OCI-LY3 (cell line): ENCODE measurements at regions not wholly inside any gene's neighbourhood (a gene's known extent, or its start where the extent isn't known, plus 50 kb on each side); places are given as distances from the start of the nearest gene placed in this dataset.

Experiments used
- EZH2phosphoT487 ChIP-seq: fragments of 200-600 bp; shearing (Covaris generic); IDR thresholded peaks from 2 replicates; pipeline ENCODE4 v1.6.1; 2018; ENCODE audit warnings: antibody characterized with exemption, mixed run types, low read depth
- TF ChIP-seq, protein P1 (sequence below): fragments of 200-600, 300-600 bp; sonication (generic); IDR thresholded peaks from 2 replicates; pipeline ENCODE4 v1.5.1; 2014; ENCODE audit warnings: antibody characterized with exemption, low read length, low read depth

- TF ChIP-seq, protein P1, sequence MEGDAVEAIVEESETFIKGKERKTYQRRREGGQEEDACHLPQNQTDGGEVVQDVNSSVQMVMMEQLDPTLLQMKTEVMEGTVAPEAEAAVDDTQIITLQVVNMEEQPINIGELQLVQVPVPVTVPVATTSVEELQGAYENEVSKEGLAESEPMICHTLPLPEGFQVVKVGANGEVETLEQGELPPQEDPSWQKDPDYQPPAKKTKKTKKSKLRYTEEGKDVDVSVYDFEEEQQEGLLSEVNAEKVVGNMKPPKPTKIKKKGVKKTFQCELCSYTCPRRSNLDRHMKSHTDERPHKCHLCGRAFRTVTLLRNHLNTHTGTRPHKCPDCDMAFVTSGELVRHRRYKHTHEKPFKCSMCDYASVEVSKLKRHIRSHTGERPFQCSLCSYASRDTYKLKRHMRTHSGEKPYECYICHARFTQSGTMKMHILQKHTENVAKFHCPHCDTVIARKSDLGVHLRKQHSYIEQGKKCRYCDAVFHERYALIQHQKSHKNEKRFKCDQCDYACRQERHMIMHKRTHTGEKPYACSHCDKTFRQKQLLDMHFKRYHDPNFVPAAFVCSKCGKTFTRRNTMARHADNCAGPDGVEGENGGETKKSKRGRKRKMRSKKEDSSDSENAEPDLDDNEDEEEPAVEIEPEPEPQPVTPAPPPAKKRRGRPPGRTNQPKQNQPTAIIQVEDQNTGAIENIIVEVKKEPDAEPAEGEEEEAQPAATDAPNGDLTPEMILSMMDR, result no peak
- TF ChIP-seq EZH2phosphoT487, result no peak
These were observed 1153.2 kb downstream of the SUCLG1 start for GRCh38 chr2:83305758-83306378.
